ENCODE measurements at regions not wholly inside any gene's neighbourhood (a gene's known extent, or its start where the extent isn't known, plus 50 kb on each side); places are given as distances from the start of the nearest gene placed in this dataset.
"Not testable (repeated sequence)": the region's sequence is repeated elsewhere in the genome, so short reads cannot be mapped to it uniquely, and the experiment has no call there.

GRCh38 chr6:135722679-135723078 lies 128.8 kb upstream of the PDE7B start:
- DNase-seq = no peak

GRCh38 chr6:135728589-135728988 lies 122.9 kb upstream of the PDE7B start:
- DNase-seq = no peak

- DNase-seq = no peak
Observed at GRCh38 chr6:135731116-135731515, 120.4 kb upstream of the PDE7B start.

GRCh38 chr6:135736351-135736750 lies 115.2 kb upstream of the PDE7B start:
- not testable (repeated sequence) for DNase-seq

GRCh38 chr6:135738636-135739035 lies 112.9 kb upstream of the PDE7B start:
- no peak for DNase-seq

GRCh38 chr6:135739288-135739687 lies 112.2 kb upstream of the PDE7B start:
- DNase-seq = no peak

GRCh38 chr6:135740580-135740979 lies 110.9 kb upstream of the PDE7B start:
- no peak for DNase-seq

- DNase-seq = no peak
Observed at GRCh38 chr6:135743476-135743875, 108.0 kb upstream of the PDE7B start.

- DNase-seq = no peak
Observed at GRCh38 chr6:135748189-135748588, 103.3 kb upstream of the PDE7B start.

- DNase-seq = no peak
Observed at GRCh38 chr6:135750081-135750480, 101.4 kb upstream of the PDE7B start.

- DNase-seq = no peak
Observed at GRCh38 chr6:135753196-135753595, 98.3 kb upstream of the PDE7B start.

- no peak for DNase-seq
Observed at GRCh38 chr6:135759831-135760230, 91.7 kb upstream of the PDE7B start.

- DNase-seq = no peak
Observed at GRCh38 chr6:135774006-135774405, 77.5 kb upstream of the PDE7B start.

GRCh38 chr6:135779213-135779612 lies 72.3 kb upstream of the PDE7B start:
- no peak for DNase-seq

GRCh38 chr6:135780326-135780725 lies 71.2 kb upstream of the PDE7B start:
- DNase-seq = no peak

GRCh38 chr6:135782546-135782945 lies 69.0 kb upstream of the PDE7B start:
- no peak for DNase-seq

- DNase-seq = no peak
Observed at GRCh38 chr6:135784507-135784906, 67.0 kb upstream of the PDE7B start.

GRCh38 chr6:135789375-135790050 lies 62.0 kb upstream of the PDE7B start:
- no peak for DNase-seq

GRCh38 chr6:135791441-135791840 lies 60.1 kb upstream of the PDE7B start:
- DNase-seq = no peak

- DNase-seq = no peak
Observed at GRCh38 chr6:135796643-135797305, 54.7 kb upstream of the PDE7B start.

GRCh38 chr6:135797361-135797760 lies 54.1 kb upstream of the PDE7B start:
- no peak for DNase-seq

- DNase-seq = no peak
Observed at GRCh38 chr6:135798751-135799515, 52.6 kb upstream of the PDE7B start.

All from activated CD4-positive, alpha-beta T cell treated with anti-CD3 and anti-CD28 coated beads, Interleukin-2, amount 50 U/mL, for 16 hours (primary cell).